Central memory CD8-positive, alpha-beta T cell (primary cell): ENCODE measurements at regions not wholly inside any gene's neighbourhood (a gene's known extent, or its start where the extent isn't known, plus 50 kb on each side); places are given as distances from the start of the nearest gene placed in this dataset.

ENCODE experiments used
- ATAC-seq: fragments of 150-1000 bp; cut with Tn5 transposase; replicated peaks from 2 replicates; pipeline ENCODE4 v1.10.0; 2022; ENCODE audit warnings: mild to moderate bottlenecking, moderate FRiP score, moderate number of reproducible peaks; ENCODE audit not compliant: poor library complexity, severe bottlenecking; ENCODE audit errors: extremely low read depth
- DNase-seq, 2 donors: peaks; one replicate each; pipeline ENCODE4 v3.0.0; 2021; ENCODE audit warnings: low spot score in 2 of 2
- H3K27ac Mint-ChIP-seq: one replicate; pipeline ENCODE4 v1.8.0; 2022; ENCODE audit warnings: low read depth, mild to moderate bottlenecking, moderate library complexity, mixed read lengths
- H3K27me3 Mint-ChIP-seq: one replicate; pipeline ENCODE4 v1.8.0; 2022; ENCODE audit warnings: mixed read lengths
- H3K36me3 Mint-ChIP-seq: one replicate; pipeline ENCODE4 v1.8.0; 2022; ENCODE audit warnings: mild to moderate bottlenecking, moderate library complexity, mixed read lengths; ENCODE audit not compliant: insufficient read depth
- H3K4me1 Mint-ChIP-seq: one replicate; pipeline ENCODE4 v1.8.0; 2022; ENCODE audit warnings: mixed read lengths
- H3K4me3 Mint-ChIP-seq: one replicate; pipeline ENCODE4 v1.8.0; 2022; ENCODE audit warnings: mild to moderate bottlenecking, moderate library complexity, mixed read lengths
- H3K9me3 Mint-ChIP-seq: one replicate; pipeline ENCODE4 v1.8.0; 2022; ENCODE audit warnings: mixed read lengths

- Mint-ChIP-seq H3K27me3 (no peaks in the 10 kb centered on the region), H3K9me3 (peaks cover 13% of the 10 kb centered on the region), H3K27ac (no peak overlapping the region), H3K36me3 (no peaks in the 10 kb centered on the region), H3K4me3 (no peak overlapping the region), H3K4me1 (no peaks in the 10 kb centered on the region)
- ATAC-seq (no peak), DNase-seq (no peak)
These were observed 341.6 kb upstream of the JAG1 start for GRCh38 chr20:11015440-11015839.

- ATAC-seq, result no peak
- DNase-seq, result no peak
- H3K4me1 Mint-ChIP-seq, result no peaks in the 10 kb centered on the region
- no peak overlapping the region for H3K27ac Mint-ChIP-seq
- H3K4me3 Mint-ChIP-seq, result no peak overlapping the region
- H3K27me3 Mint-ChIP-seq, result no peaks in the 10 kb centered on the region
- H3K9me3 Mint-ChIP-seq, result peaks cover 13% of the 10 kb centered on the region
- no peaks in the 10 kb centered on the region for H3K36me3 Mint-ChIP-seq
These were observed 343.6 kb upstream of the JAG1 start for GRCh38 chr20:11017446-11017845.

- ATAC-seq (no peak), DNase-seq (no peak)
- Mint-ChIP-seq H3K9me3 (peaks cover 17% of the 10 kb centered on the region), H3K27ac (no peak overlapping the region), H3K27me3 (no peaks in the 10 kb centered on the region), H3K4me3 (no peak overlapping the region), H3K4me1 (no peaks in the 10 kb centered on the region), H3K36me3 (no peaks in the 10 kb centered on the region)
These were observed 344.9 kb upstream of the JAG1 start for GRCh38 chr20:11018668-11019170.

- H3K36me3 Mint-ChIP-seq, result no peaks in the 10 kb centered on the region
- no peak overlapping the region for H3K27ac Mint-ChIP-seq
- no peak overlapping the region for H3K4me3 Mint-ChIP-seq
- H3K27me3 Mint-ChIP-seq, result no peaks in the 10 kb centered on the region
- H3K4me1 Mint-ChIP-seq, result no peaks in the 10 kb centered on the region
- peaks cover 21% of the 10 kb centered on the region for H3K9me3 Mint-ChIP-seq
- no peak for DNase-seq
- no peak for ATAC-seq
These were observed 346.9 kb upstream of the JAG1 start for GRCh38 chr20:11020712-11021111.

GRCh38 chr20:11027224-11027623 is 353.4 kb upstream of the JAG1 start:
- no peak for DNase-seq
- Mint-ChIP-seq H3K9me3 (peaks cover 21% of the 10 kb centered on the region), H3K36me3 (no peaks in the 10 kb centered on the region), H3K27ac (no peak overlapping the region), H3K4me1 (no peaks in the 10 kb centered on the region), H3K27me3 (no peaks in the 10 kb centered on the region), H3K4me3 (no peak overlapping the region)
- no peak for ATAC-seq

GRCh38 chr20:11030351-11030750 is 356.6 kb upstream of the JAG1 start:
- H3K4me1 Mint-ChIP-seq, result no peaks in the 10 kb centered on the region
- H3K36me3 Mint-ChIP-seq, result no peaks in the 10 kb centered on the region
- DNase-seq (no peak), ATAC-seq (no peak)
- no peak overlapping the region for H3K27ac Mint-ChIP-seq
- H3K9me3 Mint-ChIP-seq, result peaks cover 24% of the 10 kb centered on the region
- H3K27me3 Mint-ChIP-seq, result no peaks in the 10 kb centered on the region
- no peak overlapping the region for H3K4me3 Mint-ChIP-seq

- ATAC-seq (no peak), DNase-seq (no peak)
- H3K27me3 Mint-ChIP-seq, result no peaks in the 10 kb centered on the region
- H3K9me3 Mint-ChIP-seq, result peaks cover 19% of the 10 kb centered on the region
- no peak overlapping the region for H3K4me3 Mint-ChIP-seq
- H3K36me3 Mint-ChIP-seq, result no peaks in the 10 kb centered on the region
- H3K27ac Mint-ChIP-seq, result no peak overlapping the region
- no peaks in the 10 kb centered on the region for H3K4me1 Mint-ChIP-seq
These were observed 357.5 kb upstream of the JAG1 start for GRCh38 chr20:11031300-11031699.

GRCh38 chr20:11032611-11033010 is 358.8 kb upstream of the JAG1 start:
- peaks cover 24% of the 10 kb centered on the region for H3K9me3 Mint-ChIP-seq
- no peaks in the 10 kb centered on the region for H3K4me1 Mint-ChIP-seq
- no peaks in the 10 kb centered on the region for H3K27me3 Mint-ChIP-seq
- ATAC-seq (no peak), DNase-seq (no peak)
- H3K27ac Mint-ChIP-seq, result no peak overlapping the region
- H3K36me3 Mint-ChIP-seq, result no peaks in the 10 kb centered on the region
- no peak overlapping the region for H3K4me3 Mint-ChIP-seq

GRCh38 chr20:11034025-11034424 is 360.2 kb upstream of the JAG1 start:
- no peak overlapping the region for H3K27ac Mint-ChIP-seq
- no peak overlapping the region for H3K4me3 Mint-ChIP-seq
- no peaks in the 10 kb centered on the region for H3K36me3 Mint-ChIP-seq
- H3K4me1 Mint-ChIP-seq, result no peaks in the 10 kb centered on the region
- ATAC-seq (no peak), DNase-seq (no peak)
- peaks cover 25% of the 10 kb centered on the region for H3K9me3 Mint-ChIP-seq
- H3K27me3 Mint-ChIP-seq, result no peaks in the 10 kb centered on the region

- H3K4me1 Mint-ChIP-seq, result no peaks in the 10 kb centered on the region
- ATAC-seq, result no peak
- H3K36me3 Mint-ChIP-seq, result no peaks in the 10 kb centered on the region
- H3K9me3 Mint-ChIP-seq, result peaks cover 30% of the 10 kb centered on the region
- no peak overlapping the region for H3K4me3 Mint-ChIP-seq
- no peaks in the 10 kb centered on the region for H3K27me3 Mint-ChIP-seq
- DNase-seq, result no peak
- no peak overlapping the region for H3K27ac Mint-ChIP-seq
These were observed 361.4 kb upstream of the JAG1 start for GRCh38 chr20:11035211-11035610.

GRCh38 chr20:11041396-11041795 is 367.6 kb upstream of the JAG1 start:
- DNase-seq (no peak), ATAC-seq (no peak)
- Mint-ChIP-seq H3K36me3 (no peaks in the 10 kb centered on the region), H3K4me1 (no peaks in the 10 kb centered on the region), H3K27me3 (no peaks in the 10 kb centered on the region), H3K9me3 (peaks cover 17% of the 10 kb centered on the region), H3K27ac (no peak overlapping the region), H3K4me3 (no peak overlapping the region)

- ATAC-seq (no peak), DNase-seq (no peak)
- no peaks in the 10 kb centered on the region for H3K36me3 Mint-ChIP-seq
- no peak overlapping the region for H3K4me3 Mint-ChIP-seq
- H3K4me1 Mint-ChIP-seq, result no peaks in the 10 kb centered on the region
- peaks cover 11% of the 10 kb centered on the region for H3K9me3 Mint-ChIP-seq
- H3K27ac Mint-ChIP-seq, result no peak overlapping the region
- no peaks in the 10 kb centered on the region for H3K27me3 Mint-ChIP-seq
These were observed 369.2 kb upstream of the JAG1 start for GRCh38 chr20:11043001-11043400.

GRCh38 chr20:11044561-11044960 is 370.8 kb upstream of the JAG1 start:
- Mint-ChIP-seq H3K36me3 (no peaks in the 10 kb centered on the region), H3K9me3 (peaks cover 11% of the 10 kb centered on the region), H3K4me3 (no peak overlapping the region), H3K4me1 (no peaks in the 10 kb centered on the region), H3K27ac (no peak overlapping the region), H3K27me3 (no peaks in the 10 kb centered on the region)
- ATAC-seq, result no peak
- DNase-seq, result no peak
